ENCODE measurements at regions not wholly inside any gene's neighbourhood (a gene's known extent, or its start where the extent isn't known, plus 50 kb on each side); places are given as distances from the start of the nearest gene placed in this dataset.
"Not testable (repeated sequence)": the region's sequence is repeated elsewhere in the genome, so short reads cannot be mapped to it uniquely, and the experiment has no call there.

GRCh38 chr17:77287432-77288068, 146.8 kb downstream of the SEC14L1 start:
- in situ Hi-C loops (cut with HindIII; ENCODE audit: low sequenced_read_pairs) = no loop called here
- DNase-seq (ENCODE audit: low spot score) = peak; percentile 87

- in situ Hi-C loops (cut with HindIII; ENCODE audit: low sequenced_read_pairs) = no loop called here
- no peak for DNase-seq (ENCODE audit: low spot score)
Measured at GRCh38 chr17:77288115-77288619, 147.4 kb downstream of the SEC14L1 start.

GRCh38 chr17:77290759-77291558, 150.2 kb downstream of the SEC14L1 start:
- DNase-seq (ENCODE audit: low spot score); in situ Hi-C loops (cut with HindIII; ENCODE audit: low sequenced_read_pairs): not testable (repeated sequence)

- in situ Hi-C loops (cut with HindIII; ENCODE audit: low sequenced_read_pairs) = no loop called here
- no peak for DNase-seq (ENCODE audit: low spot score)
Measured at GRCh38 chr17:77291591-77292386, 151.0 kb downstream of the SEC14L1 start.

GRCh38 chr17:77294761-77295160, 154.0 kb downstream of the SEC14L1 start:
- in situ Hi-C loops (cut with HindIII; ENCODE audit: low sequenced_read_pairs) = no loop called here
- DNase-seq (ENCODE audit: low spot score) = no peak

- in situ Hi-C loops (cut with HindIII; ENCODE audit: low sequenced_read_pairs) = no loop called here
- DNase-seq (ENCODE audit: low spot score) = no peak
Measured at GRCh38 chr17:77295241-77295853, 154.6 kb downstream of the SEC14L1 start.

GRCh38 chr17:77296769-77297409, 156.1 kb downstream of the SEC14L1 start:
- in situ Hi-C loops (cut with HindIII; ENCODE audit: low sequenced_read_pairs) = no loop called here
- no peak for DNase-seq (ENCODE audit: low spot score)

- in situ Hi-C loops (cut with HindIII; ENCODE audit: low sequenced_read_pairs) = no loop called here
- DNase-seq (ENCODE audit: low spot score) = no peak
Measured at GRCh38 chr17:77297693-77298666, 157.2 kb downstream of the SEC14L1 start.

GRCh38 chr17:77298811-77299210, 158.0 kb downstream of the SEC14L1 start:
- no peak for DNase-seq (ENCODE audit: low spot score)
- in situ Hi-C loops (cut with HindIII; ENCODE audit: low sequenced_read_pairs) = no loop called here

- peak; percentile 68 for DNase-seq (ENCODE audit: low spot score)
- in situ Hi-C loops (cut with HindIII; ENCODE audit: low sequenced_read_pairs) = no loop called here
Measured at GRCh38 chr17:77299256-77300015, 158.7 kb downstream of the SEC14L1 start.

- in situ Hi-C loops (cut with HindIII; ENCODE audit: low sequenced_read_pairs) = no loop called here
- no peak for DNase-seq (ENCODE audit: low spot score)
Measured at GRCh38 chr17:77300016-77300686, 159.4 kb downstream of the SEC14L1 start.

- no peak for DNase-seq (ENCODE audit: low spot score)
- in situ Hi-C loops (cut with HindIII; ENCODE audit: low sequenced_read_pairs) = no loop called here
Measured at GRCh38 chr17:77301694-77302266, 161.0 kb downstream of the SEC14L1 start.

GRCh38 chr17:77302682-77303081, 161.9 kb downstream of the SEC14L1 start:
- DNase-seq (ENCODE audit: low spot score) = no peak
- in situ Hi-C loops (cut with HindIII; ENCODE audit: low sequenced_read_pairs) = no loop called here

- DNase-seq (ENCODE audit: low spot score) = no peak
- in situ Hi-C loops (cut with HindIII; ENCODE audit: low sequenced_read_pairs) = no loop called here
Measured at GRCh38 chr17:77303620-77304019, 162.9 kb downstream of the SEC14L1 start.

- in situ Hi-C loops (cut with HindIII; ENCODE audit: low sequenced_read_pairs) = no loop called here
- no peak for DNase-seq (ENCODE audit: low spot score)
Measured at GRCh38 chr17:77304051-77304745, 163.4 kb downstream of the SEC14L1 start.

All from G401 (cell line).